ENCODE measurements at regions not wholly inside any gene's neighbourhood (a gene's known extent, or its start where the extent isn't known, plus 50 kb on each side); places are given as distances from the start of the nearest gene placed in this dataset.

GRCh38 chr12:67173258-67173657, 95.9 kb upstream of the CAND1 start:
- no peaks in the 10 kb centered on the region for H3K79me2 ChIP-seq (ENCODE audit: control insufficient read depth, insufficient read depth, low read length)
- ChIA-PET CTCF (interaction anchor here (1.3 kb wide), 1 partner anchor 12 kb away, joined by 6 read pairs; no protein-coding TSS in a partner anchor), POLR2A (no interaction called here)
- no peaks in the 10 kb centered on the region for H3K9me3 ChIP-seq (replicated peaks; ENCODE audit: control insufficient read depth, insufficient read depth, low read length)
- H3K27me3 ChIP-seq (ENCODE audit: control insufficient read depth in 2 of 2, insufficient read depth in 2 of 2, low read length in 2 of 2), result no peaks in the 10 kb centered on the region
- no peak overlapping the region for H3K4me3 ChIP-seq (replicated peaks in 1 of 3; ENCODE audit: insufficient read depth in 1 of 3, low read depth in 1 of 3, low read length in 3 of 3)
- no TSS peak for BruUV-seq (replicated peaks)
- dilution Hi-C loops (cut with MboI; ENCODE audit: extremely low pct_ligation_motif_present, low sequenced_read_pairs) (no loop called here), intact Hi-C loops (cut with micrococcal nuclease) (no loop called here)
- H3K9me1 ChIP-seq (replicated peaks; ENCODE audit: control insufficient read depth, extremely low read depth, insufficient read depth, low read length), result no peaks in the 10 kb centered on the region
- no peak overlapping the region for H3K4me2 ChIP-seq (ENCODE audit: insufficient read depth, low read length)
- H4K20me1 ChIP-seq (replicated peaks; ENCODE audit: control insufficient read depth, extremely low read depth, insufficient read depth, low read length), result no peaks in the 10 kb centered on the region
- no peaks in the 10 kb centered on the region for H3K4me1 ChIP-seq (ENCODE audit: control insufficient read depth, extremely low read depth, insufficient read depth, low read length)
- H3K9ac ChIP-seq (replicated peaks; ENCODE audit: extremely low read depth, insufficient read depth, low read length), result no peak overlapping the region
- no peaks in the 10 kb centered on the region for H3K36me3 ChIP-seq (ENCODE audit: control insufficient read depth in 2 of 2, extremely low read depth in 1 of 2, insufficient read depth in 2 of 2, low read length in 2 of 2)
- no peak for TF ChIP-seq MYC (IDR thresholded peaks at IDR 0.05; ENCODE audit: low read depth, low read length)
- no peak for TF ChIP-seq GATA2 (IDR thresholded peaks at IDR 0.05; ENCODE audit: insufficient read depth, insufficient read length, low read depth, low read length)
- TF ChIP-seq, protein P1, sequence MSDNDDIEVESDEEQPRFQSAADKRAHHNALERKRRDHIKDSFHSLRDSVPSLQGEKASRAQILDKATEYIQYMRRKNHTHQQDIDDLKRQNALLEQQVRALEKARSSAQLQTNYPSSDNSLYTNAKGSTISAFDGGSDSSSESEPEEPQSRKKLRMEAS (IDR thresholded peaks at IDR 0.05; ENCODE audit: insufficient read depth, insufficient read length), result no peak
- TF ChIP-seq EZH2 (IDR thresholded peaks at IDR 0.05; ENCODE audit: borderline replicate concordance, low read depth, low read length, severe bottlenecking), result no peak
- TF ChIP-seq POLR2A (IDR thresholded peaks at IDR 0.05; ENCODE audit: low read depth, low read length), result no peak
- TF ChIP-seq CTCF (IDR thresholded peaks at IDR 0.05; ENCODE audit: extremely low read depth in 1 of 2, insufficient read depth in 1 of 2, low read depth in 1 of 2, low read length in 2 of 2), result no peak
- no peak for TF ChIP-seq FOS (IDR thresholded peaks at IDR 0.05; ENCODE audit: borderline replicate concordance, insufficient read depth, low read length)
- no peak for TF ChIP-seq JUN (IDR thresholded peaks at IDR 0.05; ENCODE audit: borderline replicate concordance, insufficient read depth, insufficient read length, low read depth)
- TF ChIP-seq POLR2AphosphoS5 (IDR thresholded peaks at IDR 0.05; ENCODE audit: insufficient read depth, low read depth, low read length), result no peak
- FAIRE-seq (no peak), DNase-seq (ENCODE audit: low read depth, low spot score) (no peak)
- no peak overlapping the region for H2AFZ ChIP-seq (ENCODE audit: low read depth, low read length)
- H3K27ac ChIP-seq (ENCODE audit: insufficient read depth, low read depth, low read length), result no peak overlapping the region
